ENCODE measurements at regions not wholly inside any gene's neighbourhood (a gene's known extent, or its start where the extent isn't known, plus 50 kb on each side); places are given as distances from the start of the nearest gene placed in this dataset.
"Not testable (repeated sequence)": the region's sequence is repeated elsewhere in the genome, so short reads cannot be mapped to it uniquely, and the experiment has no call there.

DNA sequence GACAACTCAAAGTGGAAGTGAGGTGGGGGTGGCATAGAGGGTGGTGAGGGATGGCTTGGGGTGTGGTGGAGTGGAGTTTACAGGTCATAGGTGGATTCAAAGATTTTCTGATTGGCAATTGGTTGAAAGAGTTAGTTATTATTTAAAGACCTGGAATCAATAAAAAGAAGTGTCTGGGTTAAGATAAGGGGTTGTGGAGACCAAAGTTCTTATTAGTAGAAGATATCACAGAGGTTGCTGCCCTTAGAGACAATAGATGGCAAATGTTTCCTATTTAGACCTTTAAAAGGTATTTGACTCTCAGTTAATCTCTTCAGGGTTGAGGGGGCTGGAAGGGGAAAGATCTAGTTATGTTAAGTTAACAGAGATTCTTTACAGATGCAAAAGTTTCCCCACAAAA, 412.3 kb upstream of the TBL1XR1 start:
- DNase-seq = no peak

DNA sequence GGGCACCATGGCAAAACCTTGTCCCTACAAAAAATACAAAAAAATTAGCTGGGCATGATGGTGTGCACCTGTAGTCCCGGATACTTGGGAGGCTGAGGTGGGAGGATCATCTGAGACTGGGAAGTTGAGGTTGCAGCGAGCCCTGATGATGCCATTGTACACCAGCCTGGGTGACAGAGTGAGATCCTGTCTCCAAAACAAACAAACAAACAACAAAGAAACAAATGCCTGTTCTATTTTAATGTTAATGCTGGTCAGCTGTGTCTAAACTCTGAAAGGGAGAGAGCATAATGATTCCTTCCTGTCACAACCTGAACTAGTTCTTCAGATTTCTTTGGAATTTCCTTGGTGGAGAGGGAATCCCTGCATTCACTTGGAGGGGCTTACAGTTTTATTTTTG, 413.0 kb upstream of the TBL1XR1 start:
- no peak for DNase-seq

DNA sequence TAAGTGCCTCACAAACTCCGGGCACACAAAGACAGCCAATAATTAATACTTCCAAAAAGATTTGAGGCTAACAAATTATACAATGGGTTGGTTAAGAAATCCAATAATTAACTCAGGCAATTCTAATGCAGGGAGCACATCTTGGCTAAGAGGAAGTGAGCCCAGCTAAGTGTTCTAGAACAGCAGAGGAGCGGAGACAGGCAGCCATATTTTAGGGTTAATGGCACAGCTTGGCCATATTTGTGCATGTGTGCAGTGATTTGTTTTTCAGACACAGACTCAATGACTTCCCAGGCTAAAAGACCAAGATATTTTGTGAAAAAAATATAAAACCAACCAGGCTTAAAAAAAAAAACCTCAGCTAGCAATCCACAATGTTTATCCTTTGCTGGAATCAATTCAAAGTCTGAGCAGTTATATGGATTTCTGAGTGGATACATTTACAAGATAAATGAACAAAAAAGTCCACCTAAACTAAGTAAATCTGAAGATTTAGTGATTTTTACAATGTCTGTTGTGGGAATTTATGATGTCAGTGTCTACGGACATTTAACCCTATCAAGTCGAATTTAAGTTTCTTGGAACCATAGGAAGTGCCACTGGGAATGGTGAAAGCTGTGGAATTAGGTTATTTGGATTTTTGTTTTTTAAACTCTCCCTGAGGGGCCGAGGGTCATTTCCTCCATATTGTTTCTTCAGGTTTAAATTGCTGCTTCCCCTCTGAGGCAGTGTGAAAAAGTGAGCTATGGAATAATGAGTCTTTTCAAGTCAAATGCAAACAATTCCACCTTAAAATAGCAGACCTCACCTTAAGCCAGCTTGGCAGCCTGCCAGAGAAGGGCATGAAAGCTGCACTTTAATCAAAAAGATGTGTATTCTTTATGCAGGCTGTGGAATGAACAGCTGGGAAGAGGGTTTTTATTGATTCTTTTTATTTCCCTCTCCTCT, 413.7 kb upstream of the TBL1XR1 start:
- DNase-seq = peak; percentile 92

DNA sequence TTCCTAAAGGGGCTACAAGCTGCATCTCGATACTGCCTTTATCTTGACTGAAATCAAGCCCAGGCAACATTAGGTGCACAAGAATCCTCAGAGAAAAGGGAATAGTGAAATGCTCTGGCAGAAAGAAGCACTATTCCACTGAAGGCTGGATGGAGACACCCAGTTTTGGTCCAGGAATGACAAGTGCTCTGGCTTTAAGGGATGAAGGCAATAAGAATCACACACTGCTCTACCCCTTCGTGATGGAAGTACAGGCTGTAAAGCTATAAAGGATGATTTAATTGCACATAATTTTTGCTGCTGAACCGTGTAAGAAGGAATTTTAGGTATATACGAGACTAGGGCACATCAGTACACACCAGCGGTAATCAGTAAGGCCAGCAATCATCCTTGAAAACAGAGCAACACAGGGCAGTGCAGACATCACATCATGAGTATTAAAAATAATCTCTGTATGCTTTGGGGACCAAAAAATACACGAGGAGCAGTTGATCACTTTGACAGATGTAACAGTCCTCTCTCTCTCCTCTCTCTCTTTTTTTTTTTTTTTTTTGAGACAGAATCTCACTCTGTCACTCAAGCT, 414.6 kb upstream of the TBL1XR1 start:
- no peak for DNase-seq

DNA sequence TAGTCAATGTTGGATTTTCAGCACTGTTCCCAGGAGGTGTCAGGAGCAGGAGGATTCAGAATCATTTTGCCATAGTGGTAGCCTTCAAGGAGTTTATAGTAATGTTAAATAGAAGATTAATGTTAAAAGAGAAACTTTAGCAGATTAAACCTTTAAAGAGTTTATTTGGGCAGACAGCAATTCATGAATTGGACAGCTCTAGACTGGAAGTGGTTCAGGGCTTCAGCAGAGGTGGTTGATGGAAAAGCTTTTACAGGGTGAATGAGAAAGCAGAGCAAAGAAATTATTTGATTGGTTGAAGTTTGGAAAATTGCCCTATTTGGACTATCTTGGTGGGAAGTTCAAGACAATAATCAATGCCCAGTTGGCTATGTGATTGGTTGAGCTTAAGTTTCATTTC, 416.6 kb upstream of the TBL1XR1 start:
- DNase-seq = no peak

DNA sequence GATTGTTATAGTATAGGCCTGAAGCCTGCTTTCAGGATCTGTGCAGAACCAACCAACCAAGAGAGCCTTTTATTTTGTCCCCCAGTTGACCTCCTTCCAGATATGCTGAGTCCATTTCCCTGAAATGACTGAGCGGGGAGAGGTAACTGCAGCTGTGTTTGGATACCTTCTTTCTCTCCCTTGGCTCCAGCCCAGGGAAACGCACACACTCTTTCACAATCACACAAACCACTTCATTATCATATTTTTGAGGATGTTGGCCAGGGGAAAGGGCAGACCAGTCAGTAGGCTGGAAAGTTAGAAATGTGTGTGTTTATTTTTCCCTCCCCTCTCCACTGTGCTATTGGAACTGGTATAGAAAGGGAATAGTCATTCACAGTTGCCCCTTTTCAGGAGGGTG, 417.7 kb upstream of the TBL1XR1 start:
- DNase-seq = peak; percentile 80

DNA sequence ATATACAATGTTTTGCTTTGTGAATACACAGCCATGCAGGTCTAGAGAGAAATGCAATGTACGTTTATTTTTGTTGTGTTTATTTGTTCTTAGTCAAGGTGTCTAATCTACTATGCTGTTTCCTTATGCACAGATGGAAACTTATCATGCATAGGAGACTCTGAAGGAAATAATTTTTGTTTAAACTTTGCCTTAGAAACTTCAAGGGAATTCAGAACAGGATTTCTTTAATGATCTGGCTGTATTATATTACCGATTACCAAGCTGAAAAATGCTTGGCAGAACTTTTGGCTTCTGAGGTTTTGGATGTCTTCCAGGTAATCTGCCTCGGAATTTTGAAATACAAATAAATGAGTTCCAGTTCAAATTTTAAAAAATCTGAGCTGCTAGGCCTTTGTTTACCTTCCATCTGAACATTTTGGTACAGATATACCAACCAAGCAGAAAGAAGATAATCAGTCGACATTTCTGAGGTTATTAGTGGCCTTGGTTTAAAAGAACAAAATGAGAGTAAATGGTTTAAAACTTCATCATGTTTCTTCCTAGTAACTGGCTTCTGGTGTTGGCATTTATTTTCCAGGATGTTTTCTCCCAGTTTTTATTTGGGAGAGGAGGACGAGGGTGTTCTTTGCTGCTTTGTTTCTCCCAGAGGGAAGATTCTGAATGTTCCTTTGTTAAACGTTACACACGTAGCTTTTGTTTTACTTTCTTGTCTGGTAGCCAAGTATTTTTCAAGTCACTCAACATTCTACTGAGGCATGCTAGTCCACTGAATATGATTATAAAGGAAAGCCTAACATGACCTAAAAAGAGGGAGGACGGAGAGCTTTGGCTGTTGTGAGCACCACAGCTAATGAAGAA, 421.8 kb upstream of the TBL1XR1 start:
- no peak for DNase-seq

DNA sequence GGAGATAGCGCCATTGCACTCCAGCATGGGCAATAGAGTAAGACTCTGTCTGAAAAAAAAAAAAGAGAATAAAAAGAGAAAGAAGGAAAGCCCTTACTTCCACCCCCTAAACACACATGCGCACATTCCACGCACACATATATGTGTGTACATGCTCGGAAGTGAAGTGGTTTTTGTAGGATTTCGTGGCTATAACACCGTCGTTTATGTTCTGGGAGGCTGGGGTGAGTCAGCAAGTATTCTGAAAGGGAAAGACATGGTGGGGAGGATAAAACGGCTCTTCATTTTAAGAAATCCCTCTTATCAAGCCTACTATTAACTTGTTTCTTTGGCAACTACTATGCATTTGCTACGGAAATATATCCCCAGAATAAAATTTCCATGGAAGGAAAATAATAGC, 422.8 kb upstream of the TBL1XR1 start:
- no peak for DNase-seq

DNA sequence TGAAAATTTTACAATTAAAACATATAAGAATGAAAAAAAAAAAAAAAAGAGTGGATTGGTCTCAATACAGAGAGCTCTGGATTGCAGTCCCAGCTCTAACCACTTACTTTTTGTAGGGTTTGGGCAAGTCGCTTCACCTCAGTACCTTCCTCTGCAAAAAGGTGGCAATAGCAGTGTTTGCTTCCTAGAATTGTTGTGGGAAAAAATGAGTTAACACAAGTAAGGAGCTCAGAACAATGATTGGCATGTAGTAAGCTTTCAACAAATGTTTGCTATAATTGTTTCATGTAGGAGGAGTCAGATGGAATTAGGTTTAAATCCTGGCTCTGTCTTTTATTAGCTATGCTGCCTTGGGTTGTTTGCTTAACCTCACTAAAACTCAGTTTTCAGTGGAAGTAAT, 425.2 kb upstream of the TBL1XR1 start:
- no peak for DNase-seq

DNA sequence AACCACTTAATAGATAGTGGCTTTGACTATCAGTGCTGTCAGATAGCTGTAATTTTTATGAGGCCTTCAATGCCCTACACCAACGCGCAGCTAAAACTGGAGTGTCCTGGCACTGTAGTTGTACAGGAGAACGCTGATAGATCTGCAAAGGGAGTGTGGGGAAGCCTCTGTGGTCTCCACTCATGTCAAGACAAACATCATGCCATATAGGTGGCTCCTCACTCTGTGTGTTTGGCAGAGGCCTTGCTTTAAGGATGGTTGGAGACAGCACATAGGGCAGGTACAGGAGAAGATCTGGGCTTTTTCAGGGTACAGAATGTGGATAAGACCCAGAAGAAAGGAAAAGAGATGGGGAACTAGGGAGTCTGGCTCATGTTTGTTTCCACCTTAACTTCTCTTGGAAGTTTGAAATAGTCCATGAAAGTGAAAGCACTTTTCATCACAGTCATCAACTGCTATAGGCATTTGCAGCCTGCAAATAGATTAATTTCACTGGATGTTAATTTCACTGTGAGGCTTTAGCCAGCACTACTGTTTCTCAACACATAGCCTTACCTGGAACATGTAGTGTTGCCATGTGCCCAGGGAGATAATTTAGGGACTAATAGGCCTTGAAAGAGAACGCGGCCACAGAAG, 425.8 kb upstream of the TBL1XR1 start:
- DNase-seq = no peak

DNA sequence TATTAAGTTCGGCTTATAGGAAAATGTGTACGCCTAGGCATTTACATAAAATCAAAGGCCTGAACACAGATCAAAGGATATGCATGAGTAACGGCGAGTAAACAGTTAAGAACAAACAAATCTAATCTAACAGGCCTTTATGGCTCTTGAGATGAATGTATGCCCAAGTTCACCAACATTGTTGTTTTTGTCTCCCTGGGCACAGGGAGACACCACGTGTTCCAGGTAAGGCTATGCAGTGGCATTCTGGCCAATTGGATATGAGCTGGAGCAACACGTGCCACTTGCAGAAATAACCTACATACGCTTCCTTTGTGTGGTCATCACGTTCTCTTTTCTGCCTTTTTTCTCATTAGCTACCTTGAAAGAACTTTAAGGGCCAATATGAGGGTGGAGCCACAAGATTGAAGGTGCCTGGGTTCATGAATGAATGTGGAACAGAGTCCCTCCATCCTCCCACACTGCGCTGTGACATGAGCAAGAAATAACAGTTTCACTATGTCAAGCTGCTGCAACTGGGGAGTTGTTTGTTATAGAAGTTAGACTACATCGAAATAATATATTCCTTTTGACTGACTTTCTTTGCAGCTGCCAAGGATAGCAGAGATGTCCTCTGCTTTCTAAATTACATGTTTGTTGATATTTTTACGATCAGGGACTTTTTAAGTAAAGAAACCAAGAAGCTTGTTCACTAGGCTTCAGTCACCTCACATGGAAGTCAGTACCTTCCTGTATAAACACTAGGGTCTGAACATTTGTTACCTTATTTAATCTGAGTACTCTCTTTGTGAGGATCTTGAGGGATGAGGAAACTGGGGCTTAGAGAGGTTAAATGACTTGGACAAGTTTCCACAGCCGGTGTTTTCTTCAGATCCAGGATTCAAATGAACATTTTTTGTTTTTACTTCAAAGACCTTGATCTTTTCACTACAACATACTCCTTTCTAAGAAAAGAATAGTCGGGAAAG, 427.5 kb upstream of the TBL1XR1 start:
- DNase-seq = no peak

DNA sequence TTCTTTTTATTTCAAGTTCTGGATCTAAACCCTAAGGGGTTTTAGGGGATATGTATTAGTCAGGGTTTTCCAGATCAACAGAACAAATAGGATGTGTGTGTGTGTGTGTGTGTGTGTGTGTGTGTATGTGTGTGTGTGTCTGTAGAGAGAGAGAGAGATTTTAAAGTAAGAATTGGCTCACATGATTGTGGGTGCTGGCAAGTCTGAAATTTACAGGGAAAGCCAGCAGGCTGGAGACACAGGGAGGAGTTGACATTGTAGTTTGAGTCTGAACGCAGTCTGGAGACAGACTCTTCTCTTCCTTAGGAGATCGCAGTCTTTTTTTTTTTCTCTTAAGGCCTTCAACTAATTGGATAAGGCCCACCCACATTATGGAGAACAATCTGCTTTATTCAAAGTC, 428.8 kb upstream of the TBL1XR1 start:
- no peak for DNase-seq

DNA sequence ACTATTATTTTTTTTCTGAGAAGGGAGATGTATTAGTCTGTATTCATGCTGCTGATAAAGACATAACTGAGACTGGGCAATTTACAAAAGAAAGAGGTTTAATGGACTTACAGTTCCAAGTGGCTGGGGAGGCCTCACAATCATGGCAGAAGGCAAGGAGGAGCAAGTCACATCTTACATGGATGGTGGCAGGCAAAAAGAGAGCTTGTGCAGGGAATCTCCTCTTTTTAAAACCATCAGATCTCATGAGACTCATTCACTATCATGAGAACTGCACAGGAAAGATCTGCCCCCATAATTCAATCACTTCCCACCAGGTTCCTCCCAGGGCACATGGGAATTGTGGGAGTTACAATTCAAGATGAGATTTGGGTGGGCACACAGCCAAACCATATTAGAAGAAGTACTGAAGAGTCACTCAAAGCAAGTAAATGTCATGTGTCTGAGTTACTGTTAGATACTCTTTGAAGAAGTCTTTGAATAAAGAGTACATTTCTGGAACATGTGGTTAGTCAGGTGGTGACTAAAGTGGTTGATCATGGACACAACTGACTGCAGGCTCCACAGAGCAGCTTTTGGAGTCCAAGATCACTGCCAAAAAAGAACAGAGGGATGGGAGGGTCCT, 430.9 kb upstream of the TBL1XR1 start:
- DNase-seq = not testable (repeated sequence)

DNA sequence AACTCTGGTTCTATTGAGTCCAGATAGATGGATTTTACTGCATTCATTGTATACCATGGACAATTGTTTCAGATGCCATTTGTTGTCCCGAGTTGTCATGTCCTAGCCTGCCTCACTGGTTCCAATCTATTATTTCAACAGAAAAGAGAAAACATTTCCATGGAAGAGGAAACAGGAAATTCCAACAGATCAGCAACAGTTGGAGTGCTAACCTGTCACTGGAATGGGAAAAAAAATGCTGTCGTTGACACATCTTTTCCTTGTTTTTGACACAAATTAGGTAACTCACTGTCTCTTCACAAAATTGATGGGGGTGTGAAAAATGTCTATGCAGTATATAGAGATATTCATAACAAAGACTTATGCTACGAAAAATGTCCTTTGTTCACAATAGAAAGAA, 432.0 kb upstream of the TBL1XR1 start:
- DNase-seq = no peak

DNA sequence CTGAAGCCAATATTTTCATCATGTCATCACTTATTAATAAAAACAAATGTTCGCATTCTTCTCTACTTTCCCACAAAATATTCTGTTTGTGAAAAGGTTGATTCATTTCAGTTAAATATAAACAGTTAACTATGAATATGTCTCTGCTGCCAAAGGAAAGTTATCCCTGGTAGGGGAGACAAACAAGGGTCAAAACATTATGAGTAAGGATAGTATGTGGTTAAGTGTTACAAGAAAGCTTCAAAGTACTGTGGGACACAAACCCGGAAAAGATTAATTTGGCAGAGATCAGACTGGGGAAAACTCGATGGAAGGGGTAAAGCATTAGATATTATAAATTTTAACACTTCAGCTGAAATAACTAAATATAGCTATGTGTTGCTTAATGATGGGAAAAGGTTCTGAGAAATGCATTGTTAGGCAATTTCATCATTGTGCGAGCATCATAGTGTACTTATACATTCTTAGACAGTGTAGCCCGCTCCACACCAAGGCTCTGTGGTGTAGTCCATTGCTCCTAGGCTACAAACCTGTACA, 436.5 kb upstream of the TBL1XR1 start:
- DNase-seq = no peak

DNA sequence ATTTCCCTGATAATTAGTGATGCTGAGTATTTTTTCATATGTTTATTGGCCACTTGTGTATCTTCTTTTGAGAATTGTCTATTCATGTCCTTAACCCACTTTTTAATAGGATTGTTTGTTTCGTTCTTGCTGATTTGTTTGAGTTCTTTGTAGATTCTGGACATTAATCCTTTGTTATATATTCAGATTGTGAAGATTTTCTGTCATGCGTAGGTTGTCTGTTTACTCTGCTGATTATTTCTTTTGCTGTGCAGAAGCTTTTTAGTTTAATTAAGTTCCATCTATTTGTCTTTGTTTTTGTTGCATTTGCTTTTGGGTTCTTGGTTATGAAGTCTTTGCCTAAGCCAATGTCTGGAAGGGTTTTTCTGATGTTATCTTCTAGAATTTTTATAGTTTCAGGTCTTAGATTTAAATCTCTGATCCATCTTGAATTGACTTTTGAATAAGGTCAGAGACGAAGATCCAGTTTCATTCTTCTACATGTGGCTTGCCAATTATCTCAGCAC, 438.4 kb upstream of the TBL1XR1 start:
- DNase-seq = not testable (repeated sequence)

DNA sequence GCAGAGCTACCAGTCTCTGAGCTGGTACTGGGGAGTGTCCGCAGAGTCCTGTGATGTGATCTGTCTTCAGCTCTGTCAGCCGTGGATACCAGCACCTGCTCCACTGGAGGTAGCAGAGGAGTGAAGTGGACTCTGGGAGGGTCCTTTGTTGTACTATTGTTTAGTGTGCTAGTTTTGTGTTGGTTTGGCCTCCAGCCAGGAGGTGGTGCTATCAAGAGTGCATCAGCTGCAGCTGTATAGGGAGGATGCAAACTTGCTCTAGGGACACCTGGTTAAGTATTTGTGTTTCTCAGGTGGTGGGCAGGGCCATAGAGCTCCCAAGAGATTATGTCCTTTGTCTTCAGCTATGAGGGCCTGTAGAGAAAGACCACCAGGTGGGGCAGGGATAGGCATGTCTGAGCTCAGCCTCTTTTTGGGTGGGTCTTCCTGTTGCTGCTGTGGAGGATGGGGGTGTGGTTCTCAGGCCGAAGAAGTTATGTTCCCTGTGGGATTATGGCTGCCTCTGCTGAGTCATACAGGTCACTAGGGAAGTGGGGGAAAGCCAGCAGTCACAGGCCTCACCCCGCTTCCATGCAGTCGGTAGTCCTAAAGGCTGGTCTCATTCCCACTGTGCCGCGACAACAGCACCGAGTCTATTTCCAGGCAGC, 443.2 kb upstream of the TBL1XR1 start:
- peak; percentile 38 for DNase-seq

DNA sequence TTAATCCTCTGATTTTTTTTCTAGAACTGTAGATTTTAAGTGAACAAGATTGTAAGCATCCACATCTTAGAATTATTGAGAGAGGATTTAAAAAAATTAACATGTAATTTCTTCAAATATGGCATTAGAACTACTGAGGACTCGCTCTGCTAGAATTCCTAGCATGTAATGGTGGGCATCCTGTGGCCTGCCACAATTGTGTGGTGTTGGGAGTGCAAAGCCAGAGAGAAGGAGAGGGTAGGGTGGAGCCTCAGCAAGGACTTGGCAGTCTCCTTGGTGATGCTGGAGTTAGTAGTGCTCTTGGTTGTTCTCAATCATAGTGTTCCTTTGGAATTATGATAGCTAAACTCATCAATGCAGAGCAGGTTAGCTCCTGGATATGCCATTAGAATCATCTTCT, 443.9 kb upstream of the TBL1XR1 start:
- DNase-seq = no peak

DNA sequence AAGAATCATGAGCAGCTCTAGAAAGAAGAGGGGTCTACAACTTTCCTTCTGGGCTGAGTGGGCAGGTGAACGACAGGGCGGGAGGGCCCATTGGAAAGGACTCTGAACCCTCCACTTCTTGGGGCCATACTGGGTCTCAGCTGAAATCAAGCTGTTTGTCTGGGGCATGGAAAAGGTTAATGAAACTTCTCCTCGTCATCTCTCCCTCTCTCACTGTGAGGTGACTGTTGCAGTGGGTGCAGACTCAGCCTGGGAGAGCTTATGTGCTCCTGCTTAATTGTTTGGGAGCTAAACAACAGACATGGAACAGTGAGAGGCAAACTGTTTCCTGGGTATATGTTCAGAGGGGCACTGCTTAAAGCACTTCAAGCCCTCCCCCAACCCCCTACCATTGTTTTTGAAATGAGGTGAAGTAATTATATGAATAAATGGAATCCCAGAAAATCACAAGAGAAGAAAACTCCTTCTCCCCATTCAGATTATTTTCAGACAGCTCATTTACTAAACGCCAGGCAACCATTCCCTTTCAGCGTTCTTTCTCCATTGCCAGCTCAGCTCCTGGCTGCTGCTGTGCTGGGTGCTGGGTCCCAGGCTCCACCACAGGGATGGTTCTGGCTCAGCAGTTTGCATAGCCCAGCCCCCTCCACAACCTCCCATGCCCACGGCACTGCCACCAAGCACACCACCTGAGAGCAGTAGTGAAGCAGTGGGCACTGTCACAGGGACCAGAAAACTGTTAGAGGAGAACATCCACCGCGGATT, 444.9 kb upstream of the TBL1XR1 start:
- no peak for DNase-seq

DNA sequence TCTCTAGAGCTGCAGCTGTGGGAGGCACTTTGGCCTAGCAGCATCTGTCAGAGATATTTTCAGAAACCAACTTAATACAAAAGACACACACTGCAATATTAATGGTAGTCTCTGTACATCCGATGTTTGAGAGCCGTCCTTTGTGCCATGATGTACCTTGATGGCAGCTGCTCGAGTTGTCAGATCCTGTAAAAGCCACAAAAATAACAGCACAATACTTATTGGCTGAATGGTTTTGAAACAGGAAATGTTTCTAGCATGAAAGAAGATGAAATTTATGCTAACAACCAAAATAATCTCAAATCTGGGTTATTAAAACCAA, 445.5 kb upstream of the TBL1XR1 start:
- DNase-seq = no peak
